Upper lobe of left lung (tissue), 6 donors: ENCODE measurements at regions not wholly inside any gene's neighbourhood (a gene's known extent, or its start where the extent isn't known, plus 50 kb on each side); places are given as distances from the start of the nearest gene placed in this dataset.
"Not testable (repeated sequence)": the region's sequence is repeated elsewhere in the genome, so short reads cannot be mapped to it uniquely, and the experiment has no call there.

Experiments used
- ATAC-seq, 2 donors: fragments of 200-7000 bp; cut with Tn5 transposase; one replicate each; pipeline ENCODE4 v1.9.1; 2022; ENCODE audit warnings: mild to moderate bottlenecking in 2 of 2, moderate library complexity in 2 of 2; ENCODE audit not compliant: low FRiP score in 2 of 2
- DNase-seq, 2 donors: peaks; one replicate each; pipeline ENCODE4 v3.0.0-alpha.2; 2019 to 2020
- H3K27ac ChIP-seq, 4 donors: fragments of 200-600 bp; sonication (generic); one replicate each; pipeline ENCODE4 v1.5.1; 2016 to 2019
- H3K27me3 ChIP-seq, 4 donors: fragments of 200-600 bp; sonication (generic); one replicate each; pipeline ENCODE4 v1.5.1; 2017 to 2019
- H3K36me3 ChIP-seq, 4 donors: fragments of 200-600 bp; sonication (generic); one replicate each; pipeline ENCODE4 v1.5.1; 2016 to 2019
- H3K4me1 ChIP-seq, 4 donors: fragments of 200-600 bp; sonication (generic); one replicate each; pipeline ENCODE4 v1.5.1; 2018 to 2019
- H3K4me3 ChIP-seq, 4 donors: fragments of 200-600 bp; sonication (generic); one replicate each; pipeline ENCODE4 v1.5.1; 2017 to 2019; ENCODE audit warnings: mild to moderate bottlenecking in 2 of 4, moderate library complexity in 1 of 4
- H3K9me3 ChIP-seq, 4 donors: fragments of 200-600 bp; sonication (generic); one replicate each; pipeline ENCODE4 v1.5.1; 2018 to 2019
- EP300 ChIP-seq, 4 donors: sonication (generic); formaldehyde crosslinking; IDR thresholded peaks; one replicate each; pipeline ENCODE4 v1.5.1; 2017; ENCODE audit warnings: antibody characterized with exemption in 4 of 4, control low read depth in 2 of 4
- POLR2A ChIP-seq, 4 donors: fragments of 450-650 bp; IDR thresholded peaks; one replicate each; pipeline ENCODE4 v1.5.1; 2016 to 2017; ENCODE audit warnings: antibody characterized with exemption in 4 of 4, mild to moderate bottlenecking in 2 of 4
- POLR2AphosphoS5 ChIP-seq, 2 donors: sonication (generic); formaldehyde crosslinking; IDR thresholded peaks; one replicate each; pipeline ENCODE4 v1.5.1; 2017; ENCODE audit warnings: antibody characterized with exemption in 2 of 2
- WGBS, 2 donors: methylation state at CpG; one replicate each; pipeline ENCODE4 v1.1.5; 2017 to 2018; 5-methylcytosine and 5-hydroxymethylcytosine counted together
- TF ChIP-seq, protein P1 (sequence below), 6 experiments: fragments of 450-650 bp in 4 of 6; fragments of 200-600 bp in 2 of 6; sonication (generic) in 2 of 6; IDR thresholded peaks; one replicate each; pipeline ENCODE4 v1.5.1; 2016 to 2019; ENCODE audit warnings: antibody characterized with exemption in 6 of 6
- donor health status: DM: no; HTN: no; CAD: no; lungs with moderate emphysema.
- donor health status: DM: no; HTN: yes; CAD: no; lungs with severe emphysema.

- Histone ChIP-seq H3K27me3 (no peaks in the 10 kb centered on the region), H3K27ac (peak overlapping the region; percentile 79 to 91 (median 88)), H3K9me3 (no peaks in the 10 kb centered on the region), H3K4me1 (peaks cover 14 to 30% (median 19%) of the 10 kb centered on the region in 4 donors), H3K36me3 (no peaks in the 10 kb centered on the region), H3K4me3 (peak overlapping the region; percentile 38 to 70 (median 56))
- TF ChIP-seq, protein P1, sequence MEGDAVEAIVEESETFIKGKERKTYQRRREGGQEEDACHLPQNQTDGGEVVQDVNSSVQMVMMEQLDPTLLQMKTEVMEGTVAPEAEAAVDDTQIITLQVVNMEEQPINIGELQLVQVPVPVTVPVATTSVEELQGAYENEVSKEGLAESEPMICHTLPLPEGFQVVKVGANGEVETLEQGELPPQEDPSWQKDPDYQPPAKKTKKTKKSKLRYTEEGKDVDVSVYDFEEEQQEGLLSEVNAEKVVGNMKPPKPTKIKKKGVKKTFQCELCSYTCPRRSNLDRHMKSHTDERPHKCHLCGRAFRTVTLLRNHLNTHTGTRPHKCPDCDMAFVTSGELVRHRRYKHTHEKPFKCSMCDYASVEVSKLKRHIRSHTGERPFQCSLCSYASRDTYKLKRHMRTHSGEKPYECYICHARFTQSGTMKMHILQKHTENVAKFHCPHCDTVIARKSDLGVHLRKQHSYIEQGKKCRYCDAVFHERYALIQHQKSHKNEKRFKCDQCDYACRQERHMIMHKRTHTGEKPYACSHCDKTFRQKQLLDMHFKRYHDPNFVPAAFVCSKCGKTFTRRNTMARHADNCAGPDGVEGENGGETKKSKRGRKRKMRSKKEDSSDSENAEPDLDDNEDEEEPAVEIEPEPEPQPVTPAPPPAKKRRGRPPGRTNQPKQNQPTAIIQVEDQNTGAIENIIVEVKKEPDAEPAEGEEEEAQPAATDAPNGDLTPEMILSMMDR (IDR thresholded peaks at IDR 0.05) = no peak
- TF ChIP-seq EP300 (IDR thresholded peaks at IDR 0.05) = no peak
- TF ChIP-seq POLR2A (IDR thresholded peaks at IDR 0.05) = no peak
- TF ChIP-seq POLR2AphosphoS5 (IDR thresholded peaks at IDR 0.05) = no peak
- DNase-seq (no peak), ATAC-seq (no peak)
- WGBS, 2 donors = 2 to 4% methylated on average over 19 of the region's 19 CpGs
These were observed 105.2 kb downstream of the OR2B2 start for GRCh38 chr6:27806981-27807440.

GRCh38 chr6:27805347-27805746, 106.8 kb downstream of the OR2B2 start:
- DNase-seq (no peak), ATAC-seq (no peak)
- no peak overlapping the region for H3K27ac ChIP-seq
- no peaks in the 10 kb centered on the region for H3K9me3 ChIP-seq
- H3K4me1 ChIP-seq = peaks cover 6 to 23% (median 12%) of the 10 kb centered on the region in 4 donors
- 89 to 93% methylated on average over 2 of the region's 2 CpGs for WGBS, 2 donors
- H3K27me3 ChIP-seq = no peaks in the 10 kb centered on the region
- TF ChIP-seq EP300 (IDR thresholded peaks at IDR 0.05) (no peak), POLR2A (IDR thresholded peaks at IDR 0.05) (no peak)
- no peaks in the 10 kb centered on the region for H3K36me3 ChIP-seq
- no peak overlapping the region for H3K4me3 ChIP-seq

- no peaks in the 10 kb centered on the region for H3K36me3 ChIP-seq
- WGBS, 2 donors = 88 to 90% methylated on average over 4 of the region's 4 CpGs
- ATAC-seq (no peak), DNase-seq (no peak)
- peaks cover 6 to 20% (median 12%) of the 10 kb centered on the region in 4 donors for H3K4me1 ChIP-seq
- H3K27me3 ChIP-seq = no peaks in the 10 kb centered on the region
- no peak overlapping the region for H3K27ac ChIP-seq
- H3K9me3 ChIP-seq = no peaks in the 10 kb centered on the region
- H3K4me3 ChIP-seq = no peak overlapping the region
- TF ChIP-seq EP300 (IDR thresholded peaks at IDR 0.05) = no peak
- no peak for TF ChIP-seq POLR2A (IDR thresholded peaks at IDR 0.05)
- TF ChIP-seq, protein P1 (IDR thresholded peaks at IDR 0.05) = no peak
- no peak for TF ChIP-seq POLR2AphosphoS5 (IDR thresholded peaks at IDR 0.05)
These were observed 107.3 kb downstream of the OR2B2 start for GRCh38 chr6:27804851-27805250.

GRCh38 chr6:27800731-27801373, 111.3 kb downstream of the OR2B2 start:
- ATAC-seq = no peak
- Histone ChIP-seq H3K4me3 (no peak overlapping the region), H3K36me3 (no peaks in the 10 kb centered on the region), H3K4me1 (no peaks in the 10 kb centered on the region), H3K27me3 (no peaks in the 10 kb centered on the region), H3K9me3 (no peaks in the 10 kb centered on the region), H3K27ac (no peak overlapping the region)
- no peak for TF ChIP-seq POLR2A (IDR thresholded peaks at IDR 0.05)
- TF ChIP-seq, protein P1 (IDR thresholded peaks at IDR 0.05) = no peak
- no peak for TF ChIP-seq EP300 (IDR thresholded peaks at IDR 0.05)
- no peak for TF ChIP-seq POLR2AphosphoS5 (IDR thresholded peaks at IDR 0.05)
- no peak for DNase-seq
- 80 to 87% methylated on average over 2 of the region's 2 CpGs for WGBS, 2 donors

DNA sequence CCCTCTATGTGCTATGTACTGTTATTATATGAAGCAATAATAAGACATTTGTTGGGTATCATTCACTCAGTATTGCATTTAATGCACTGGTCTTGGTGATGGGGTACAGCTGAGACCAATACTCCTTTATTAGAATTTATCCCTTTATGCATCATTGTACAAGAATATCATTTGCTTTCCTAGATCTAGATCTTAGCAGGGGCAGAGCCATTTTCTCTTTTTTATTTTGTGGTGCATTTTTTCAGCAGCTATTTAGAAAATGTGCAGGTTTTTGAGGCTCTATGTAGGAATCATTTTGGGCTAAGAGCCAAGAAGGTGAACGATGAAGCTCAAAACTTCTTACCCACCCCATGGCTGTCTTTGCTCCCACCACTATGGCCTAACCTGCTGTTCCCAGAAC, 114.2 kb downstream of the OR2B2 start:
- TF ChIP-seq POLR2AphosphoS5 (IDR thresholded peaks at IDR 0.05) (no peak), POLR2A (IDR thresholded peaks at IDR 0.05) (no peak), EP300 (IDR thresholded peaks at IDR 0.05) (no peak)
- TF ChIP-seq, protein P1 (IDR thresholded peaks at IDR 0.05) = no peak
- Histone ChIP-seq H3K4me3 (no peak overlapping the region), H3K9me3 (no peaks in the 10 kb centered on the region), H3K27ac (no peak overlapping the region), H3K27me3 (no peaks in the 10 kb centered on the region), H3K36me3 (no peaks in the 10 kb centered on the region), H3K4me1 (peaks cover 0 to 3% (median 2%) of the 10 kb centered on the region in 4 donors)
- ATAC-seq = no peak
- WGBS, 2 donors = 76 to 86% methylated on average over 1 of the region's 1 CpG
- no peak for DNase-seq

DNA sequence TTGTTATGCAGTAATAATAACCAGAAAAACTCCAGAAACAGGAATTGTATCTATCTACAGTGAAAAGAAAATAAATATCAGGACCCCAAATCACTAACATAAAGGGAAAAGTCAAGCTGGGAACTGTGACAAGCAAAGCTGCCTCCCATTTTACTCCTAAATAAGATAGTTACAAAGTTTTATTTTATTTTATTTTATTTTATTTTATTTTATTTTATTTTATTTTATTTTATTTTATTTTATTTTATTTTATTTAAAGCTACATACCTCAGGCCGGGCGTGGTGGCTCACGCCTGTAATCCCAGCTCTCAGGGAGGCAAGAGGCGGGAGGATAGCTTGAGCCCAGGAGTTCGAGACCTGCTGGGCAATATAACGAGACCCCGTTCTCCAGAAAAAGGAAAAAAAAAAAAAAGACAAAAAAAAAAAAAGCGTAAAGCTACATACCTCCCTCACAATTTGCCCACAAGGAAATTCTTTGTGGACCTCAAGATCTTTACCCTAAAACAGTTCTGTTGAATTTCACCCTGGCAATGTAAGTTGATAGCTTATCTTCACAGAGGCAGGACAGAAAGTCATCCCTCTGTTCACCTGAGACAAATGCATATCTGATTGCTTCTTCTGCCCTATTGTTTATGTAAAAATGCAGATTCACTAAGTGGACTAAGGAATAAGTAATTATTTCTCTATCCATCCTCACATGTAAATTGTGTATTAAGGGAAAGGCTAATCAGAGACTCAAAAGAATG, 115.3 kb downstream of the OR2B2 start:
- not testable (repeated sequence) for H3K36me3 ChIP-seq, DNase-seq, H3K4me3 ChIP-seq, H3K27ac ChIP-seq, H3K27me3 ChIP-seq, ATAC-seq, H3K9me3 ChIP-seq
- 85 to 90% methylated on average over 8 of the region's 8 CpGs for WGBS, 2 donors
- H3K4me1 ChIP-seq = peaks cover 4 to 13% (median 11%) of the 10 kb centered on the region in 4 donors
